ENCODE measurements at regions not wholly inside any gene's neighbourhood (a gene's known extent, or its start where the extent isn't known, plus 50 kb on each side); places are given as distances from the start of the nearest gene placed in this dataset.

DNA sequence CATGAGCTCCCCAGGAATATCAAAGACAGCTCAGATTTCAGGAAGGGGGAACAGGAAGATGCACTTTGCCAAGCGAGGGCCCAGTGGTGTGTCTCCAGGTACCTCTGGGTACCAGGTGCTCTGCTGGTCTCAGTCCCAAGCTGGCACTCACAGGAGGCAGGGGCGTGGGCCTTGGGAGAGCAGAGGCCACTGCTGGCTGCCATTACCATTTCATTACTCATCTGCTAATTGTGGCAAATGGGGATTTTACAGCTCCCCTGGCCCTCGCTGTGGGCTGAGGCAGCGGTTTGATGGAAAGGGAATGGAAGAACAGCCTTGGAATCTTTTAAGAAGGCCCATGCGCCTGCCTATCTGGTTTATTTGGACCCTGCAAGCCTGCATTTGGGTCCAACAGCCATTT, 192.0 kb upstream of the NAV2 start:
- H3K9me3 ChIP-seq (ENCODE audit: low read depth, low read length): no peaks in the 10 kb centered on the region
- H3K36me3 ChIP-seq (ENCODE audit: insufficient read depth, low read length): no peaks in the 10 kb centered on the region
- H3K27ac ChIP-seq: no peak overlapping the region
- TF ChIP-seq EZH2 (IDR thresholded peaks at IDR 0.05) (no peak), POLR2AphosphoS5 (IDR thresholded peaks at IDR 0.05; ENCODE audit: borderline replicate concordance, low read depth, low read length) (no peak), FOXP2 (optimal IDR thresholded peaks at IDR 0.05; ENCODE audit: control extremely low read depth, extremely low read length, insufficient read depth) (no peak)
- H3K9ac ChIP-seq (ENCODE audit: insufficient read length): no peak overlapping the region
- no peak overlapping the region for H3K4me3 ChIP-seq
- DNase-seq (ENCODE audit: low read depth, low spot score): no peak

DNA sequence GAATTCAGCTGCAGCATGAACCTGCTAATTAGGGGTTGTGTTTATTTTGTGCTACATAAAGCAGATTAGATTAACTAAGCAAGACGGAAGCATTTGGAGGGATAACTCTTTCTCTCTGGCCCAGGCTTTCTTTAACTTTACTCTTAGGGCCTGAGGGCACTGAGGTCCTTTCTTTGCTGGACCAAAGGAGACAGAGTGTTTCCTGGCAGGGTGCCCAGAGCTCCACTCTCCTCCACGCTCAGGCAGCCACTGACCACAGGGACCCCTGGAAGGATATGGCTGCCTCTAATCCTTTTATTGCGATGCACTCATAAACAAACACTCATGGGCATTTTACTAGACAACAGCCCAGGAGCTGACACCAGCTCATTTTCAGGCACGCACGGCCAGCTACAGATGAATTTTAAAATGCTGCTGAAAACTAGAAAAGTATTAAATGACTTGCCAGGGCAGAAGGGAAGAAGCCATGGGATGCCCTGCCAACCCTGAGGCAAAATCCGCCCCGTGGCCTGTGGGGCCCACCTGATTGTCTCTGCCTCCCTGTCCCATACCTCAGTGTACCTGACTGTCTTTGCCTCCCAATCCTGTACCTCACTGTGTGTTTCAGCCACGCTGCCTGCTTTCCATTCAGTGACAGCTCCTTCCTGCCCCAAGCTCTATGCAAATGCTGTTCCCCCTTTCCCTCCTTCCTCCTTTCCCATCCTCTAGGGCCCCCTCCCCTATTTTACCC, 192.6 kb upstream of the NAV2 start:
- no peak overlapping the region for H3K4me3 ChIP-seq
- H3K9ac ChIP-seq (ENCODE audit: insufficient read length): no peak overlapping the region
- TF ChIP-seq FOXP2 (optimal IDR thresholded peaks at IDR 0.05; ENCODE audit: control extremely low read depth, extremely low read length, insufficient read depth): no peak
- TF ChIP-seq POLR2AphosphoS5 (IDR thresholded peaks at IDR 0.05; ENCODE audit: borderline replicate concordance, low read depth, low read length): no peak
- TF ChIP-seq EZH2 (IDR thresholded peaks at IDR 0.05): no peak
- no peaks in the 10 kb centered on the region for H3K36me3 ChIP-seq (ENCODE audit: insufficient read depth, low read length)
- H3K9me3 ChIP-seq (ENCODE audit: low read depth, low read length): no peaks in the 10 kb centered on the region
- no peak overlapping the region for H3K27ac ChIP-seq
- no peak for DNase-seq (ENCODE audit: low read depth, low spot score)

DNA sequence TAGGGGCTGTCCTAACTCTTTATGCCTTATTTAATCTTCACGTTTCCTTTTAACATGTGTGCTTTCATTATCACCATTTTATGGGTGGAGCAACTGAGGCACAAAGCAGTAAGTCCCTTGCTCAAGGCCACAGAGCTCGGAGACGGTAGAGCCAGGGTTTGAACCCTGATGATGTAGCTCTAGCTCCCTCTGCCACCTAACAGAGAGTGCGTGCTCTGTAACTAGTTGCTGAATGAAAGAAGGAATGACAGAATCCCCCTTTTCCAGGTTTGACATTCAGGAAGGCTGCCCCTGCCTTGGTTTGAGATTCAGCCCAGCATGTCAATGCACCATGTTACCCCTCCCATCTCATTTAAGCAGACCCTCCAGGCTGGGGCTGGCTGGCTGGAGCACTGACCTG, 193.3 kb upstream of the NAV2 start:
- no peak for DNase-seq (ENCODE audit: low read depth, low spot score)
- no peak overlapping the region for H3K27ac ChIP-seq
- H3K36me3 ChIP-seq (ENCODE audit: insufficient read depth, low read length): no peaks in the 10 kb centered on the region
- TF ChIP-seq EZH2 (IDR thresholded peaks at IDR 0.05) (no peak), POLR2AphosphoS5 (IDR thresholded peaks at IDR 0.05; ENCODE audit: borderline replicate concordance, low read depth, low read length) (no peak), FOXP2 (optimal IDR thresholded peaks at IDR 0.05; ENCODE audit: control extremely low read depth, extremely low read length, insufficient read depth) (no peak)
- no peaks in the 10 kb centered on the region for H3K9me3 ChIP-seq (ENCODE audit: low read depth, low read length)
- H3K4me3 ChIP-seq: no peak overlapping the region
- H3K9ac ChIP-seq (ENCODE audit: insufficient read length): no peak overlapping the region

DNA sequence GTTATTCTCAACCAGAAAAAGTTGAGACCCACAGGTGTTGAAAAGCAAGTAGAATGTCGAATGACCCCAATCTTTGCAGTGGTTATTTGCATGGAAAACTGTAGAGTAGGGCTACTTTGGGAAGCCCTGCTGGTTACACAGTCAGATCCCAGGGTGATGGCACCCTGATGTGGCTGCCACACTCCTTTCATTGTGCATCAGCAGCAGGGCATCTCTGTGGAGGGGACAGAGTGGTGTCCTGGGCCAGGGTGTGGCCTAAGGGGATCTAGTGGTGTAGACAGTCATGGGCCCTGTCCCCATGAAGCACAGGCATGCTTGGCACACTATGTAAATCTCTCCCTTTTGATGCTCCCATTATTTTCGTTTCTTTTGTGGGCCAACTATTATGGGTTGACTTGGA, 199.4 kb upstream of the NAV2 start:
- Histone ChIP-seq H3K9me3 (ENCODE audit: low read depth, low read length) (no peaks in the 10 kb centered on the region), H3K4me3 (no peak overlapping the region), H3K9ac (ENCODE audit: insufficient read length) (no peak overlapping the region), H3K36me3 (ENCODE audit: insufficient read depth, low read length) (no peaks in the 10 kb centered on the region), H3K27ac (no peak overlapping the region)
- DNase-seq (ENCODE audit: low read depth, low spot score): no peak
- no peak for TF ChIP-seq FOXP2 (optimal IDR thresholded peaks at IDR 0.05; ENCODE audit: control extremely low read depth, extremely low read length, insufficient read depth)
- TF ChIP-seq EZH2 (IDR thresholded peaks at IDR 0.05): no peak
- no peak for TF ChIP-seq POLR2AphosphoS5 (IDR thresholded peaks at IDR 0.05; ENCODE audit: borderline replicate concordance, low read depth, low read length)

DNA sequence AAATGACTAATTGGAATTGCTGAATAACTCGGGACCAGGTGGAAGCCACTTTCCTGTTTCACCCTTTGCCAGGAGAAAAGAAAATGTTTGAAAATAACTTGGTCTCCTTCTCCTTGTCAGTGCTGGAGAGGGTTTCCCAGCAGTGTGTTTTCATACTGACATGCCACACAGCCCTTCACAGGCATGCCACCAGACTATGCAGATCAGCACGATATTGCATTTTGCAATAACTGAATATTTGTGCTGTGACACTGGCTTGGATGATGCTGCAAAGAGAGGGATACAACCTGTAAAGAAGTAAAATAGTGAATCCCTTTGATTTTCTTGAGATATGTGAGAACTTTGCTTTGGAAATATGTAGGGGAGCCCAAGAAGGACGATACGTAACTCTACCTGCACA, 200.0 kb upstream of the NAV2 start:
- no peak overlapping the region for H3K27ac ChIP-seq
- no peaks in the 10 kb centered on the region for H3K9me3 ChIP-seq (ENCODE audit: low read depth, low read length)
- H3K9ac ChIP-seq (ENCODE audit: insufficient read length): no peak overlapping the region
- DNase-seq (ENCODE audit: low read depth, low spot score): no peak
- TF ChIP-seq FOXP2 (optimal IDR thresholded peaks at IDR 0.05; ENCODE audit: control extremely low read depth, extremely low read length, insufficient read depth) (no peak), POLR2AphosphoS5 (IDR thresholded peaks at IDR 0.05; ENCODE audit: borderline replicate concordance, low read depth, low read length) (no peak), EZH2 (IDR thresholded peaks at IDR 0.05) (no peak)
- no peaks in the 10 kb centered on the region for H3K36me3 ChIP-seq (ENCODE audit: insufficient read depth, low read length)
- H3K4me3 ChIP-seq: no peak overlapping the region

DNA sequence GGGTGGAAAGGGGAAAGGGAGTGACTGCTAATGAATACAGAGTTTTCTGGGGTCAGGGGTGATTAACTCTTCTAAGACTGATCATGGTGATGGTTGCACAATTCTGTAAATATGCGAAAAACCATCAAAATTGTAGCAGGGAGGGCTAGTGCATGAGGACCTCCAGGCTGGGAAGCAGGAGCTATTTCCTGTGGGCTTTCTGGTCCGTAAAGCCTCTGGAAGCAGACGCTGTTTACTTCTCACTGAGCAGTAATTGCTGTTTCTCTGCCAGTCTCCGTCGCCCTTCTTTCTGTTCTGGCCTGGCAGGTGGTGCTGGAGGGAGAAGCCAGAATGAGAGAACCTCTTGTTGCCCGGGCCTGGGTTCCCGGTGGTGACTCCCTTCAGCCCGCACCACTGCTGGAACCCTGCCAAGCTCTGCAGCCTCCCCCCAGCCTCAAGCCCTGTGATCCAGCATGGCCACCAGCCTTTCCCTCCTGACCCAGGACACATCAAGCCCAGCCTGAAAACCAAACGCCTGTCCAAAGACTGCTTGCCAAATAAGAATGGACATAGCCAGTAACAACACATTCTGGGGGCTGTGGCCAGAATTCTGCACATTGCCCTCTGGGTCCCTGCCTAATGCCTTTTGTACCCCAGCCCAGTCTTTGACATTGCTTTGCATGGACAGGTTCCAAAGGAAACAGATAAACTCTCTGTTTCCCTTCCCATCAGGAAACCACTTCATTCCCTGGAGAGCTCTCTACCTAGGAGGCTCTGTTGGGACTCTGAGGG, 201.0 kb upstream of the NAV2 start:
- Histone ChIP-seq H3K27ac (no peak overlapping the region), H3K36me3 (ENCODE audit: insufficient read depth, low read length) (no peaks in the 10 kb centered on the region), H3K4me3 (no peak overlapping the region), H3K9ac (ENCODE audit: insufficient read length) (no peak overlapping the region), H3K9me3 (ENCODE audit: low read depth, low read length) (no peaks in the 10 kb centered on the region)
- DNase-seq (ENCODE audit: low read depth, low spot score): no peak
- no peak for TF ChIP-seq POLR2AphosphoS5 (IDR thresholded peaks at IDR 0.05; ENCODE audit: borderline replicate concordance, low read depth, low read length)
- no peak for TF ChIP-seq EZH2 (IDR thresholded peaks at IDR 0.05)
- no peak for TF ChIP-seq FOXP2 (optimal IDR thresholded peaks at IDR 0.05; ENCODE audit: control extremely low read depth, extremely low read length, insufficient read depth)

DNA sequence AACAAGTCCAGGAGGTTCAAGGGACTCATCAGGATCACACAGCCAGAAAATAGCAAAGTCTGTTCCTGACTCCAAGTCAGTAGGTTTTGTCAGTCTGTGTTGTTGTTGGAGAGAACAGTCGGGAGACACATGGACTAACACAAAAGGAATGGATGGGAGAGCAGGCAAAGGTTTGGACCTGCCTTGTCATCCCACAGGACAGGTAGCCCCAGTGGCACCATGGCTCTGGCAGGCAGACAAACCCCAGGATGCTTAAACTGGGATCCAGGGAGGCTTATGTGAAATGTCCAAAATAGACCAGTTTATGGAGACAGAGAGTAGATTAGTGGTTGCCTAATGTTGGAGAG, 201.6 kb upstream of the NAV2 start:
- TF ChIP-seq POLR2AphosphoS5 (IDR thresholded peaks at IDR 0.05; ENCODE audit: borderline replicate concordance, low read depth, low read length): no peak
- TF ChIP-seq FOXP2 (optimal IDR thresholded peaks at IDR 0.05; ENCODE audit: control extremely low read depth, extremely low read length, insufficient read depth): no peak
- TF ChIP-seq EZH2 (IDR thresholded peaks at IDR 0.05): no peak

DNA sequence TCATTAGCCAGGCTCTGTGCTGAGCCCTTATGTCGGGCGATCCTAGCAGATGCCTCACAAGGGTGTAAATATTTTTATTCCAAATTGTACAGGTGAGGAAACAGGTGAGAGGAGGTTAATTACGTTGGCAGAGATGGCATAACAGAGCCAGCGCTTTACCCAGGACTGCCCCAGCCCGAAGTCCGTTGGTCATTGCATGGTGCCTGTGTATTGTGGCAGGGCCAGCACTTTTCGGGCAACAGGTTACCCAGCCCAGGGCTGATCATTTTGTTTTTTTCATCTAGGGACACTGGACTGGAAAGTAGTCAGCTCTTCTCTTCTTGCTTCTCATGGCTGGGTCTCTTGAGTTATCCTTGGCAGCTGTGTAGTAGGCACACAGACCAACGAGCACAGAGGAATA, 202.2 kb upstream of the NAV2 start:
- no peak overlapping the region for H3K4me3 ChIP-seq

More for the DNA sequence above, 201.6 kb upstream of the NAV2 start:
- Histone ChIP-seq H3K27ac (no peak overlapping the region), H3K36me3 (ENCODE audit: insufficient read depth, low read length) (no peaks in the 10 kb centered on the region), H3K9me3 (ENCODE audit: low read depth, low read length) (no peaks in the 10 kb centered on the region), H3K4me3 (no peak overlapping the region), H3K9ac (ENCODE audit: insufficient read length) (no peak overlapping the region)
- no peak for DNase-seq (ENCODE audit: low read depth, low spot score)

More for the DNA sequence above, 202.2 kb upstream of the NAV2 start:
- no peak overlapping the region for H3K9ac ChIP-seq (ENCODE audit: insufficient read length)
- no peak for DNase-seq (ENCODE audit: low read depth, low spot score)
- H3K36me3 ChIP-seq (ENCODE audit: insufficient read depth, low read length): no peaks in the 10 kb centered on the region
- H3K9me3 ChIP-seq (ENCODE audit: low read depth, low read length): no peaks in the 10 kb centered on the region
- H3K27ac ChIP-seq: no peak overlapping the region
- TF ChIP-seq POLR2AphosphoS5 (IDR thresholded peaks at IDR 0.05; ENCODE audit: borderline replicate concordance, low read depth, low read length) (no peak), EZH2 (IDR thresholded peaks at IDR 0.05) (no peak), FOXP2 (optimal IDR thresholded peaks at IDR 0.05; ENCODE audit: control extremely low read depth, extremely low read length, insufficient read depth) (no peak)
